Neural cell (in vitro differentiated cells): ENCODE measurements at regions not wholly inside any gene's neighbourhood (a gene's known extent, or its start where the extent isn't known, plus 50 kb on each side); places are given as distances from the start of the nearest gene placed in this dataset.

Experiments used
- CTCF ChIP-seq: fragments of 450-650 bp; IDR thresholded peaks from 2 replicates; pipeline ENCODE4 v1.5.1; 2014; ENCODE audit warnings: antibody characterized with exemption, mild to moderate bottlenecking, moderate library complexity; ENCODE audit not compliant: poor library complexity, severe bottlenecking
- EP300 ChIP-seq: fragments of 450-650 bp; conservative IDR thresholded peaks from 2 replicates; pipeline ENCODE4 v1.6.1; 2014; ENCODE audit warnings: antibody characterized with exemption, mild to moderate bottlenecking, moderate library complexity; ENCODE audit not compliant: poor library complexity, severe bottlenecking
- EZH2 ChIP-seq: fragments of 200-600, 300-800 bp; shearing (Covaris generic), sonication (generic); IDR thresholded peaks from 2 replicates; pipeline ENCODE4 v1.6.1; 2014; ENCODE audit warnings: antibody characterized with exemption, low read length, borderline replicate concordance, mild to moderate bottlenecking; ENCODE audit not compliant: insufficient read depth, poor library complexity, severe bottlenecking
- POLR2AphosphoS5 ChIP-seq: IDR thresholded peaks from 2 replicates; pipeline ENCODE4 v1.6.1; 2012
- REST ChIP-seq: IDR thresholded peaks from 2 replicates; pipeline ENCODE4 v1.6.1; 2012; ENCODE audit warnings: borderline replicate concordance
- SMC3 ChIP-seq: fragments of 450-650 bp; conservative IDR thresholded peaks from 2 replicates; pipeline ENCODE4 v1.6.1; 2014; ENCODE audit warnings: antibody characterized with exemption, mild to moderate bottlenecking, moderate library complexity; ENCODE audit not compliant: poor library complexity
- TAF1 ChIP-seq: IDR thresholded peaks from 2 replicates; pipeline ENCODE4 v1.6.1; 2012; ENCODE audit warnings: low read depth

GRCh38 chr5:135138116-135138850 lies 104.3 kb upstream of the PITX1 start:
- no peak for TF ChIP-seq CTCF
- TF ChIP-seq EP300 = no peak
- no peak for TF ChIP-seq TAF1
- no peak for TF ChIP-seq EZH2
- no peak for TF ChIP-seq POLR2AphosphoS5
- no peak for TF ChIP-seq REST
- TF ChIP-seq SMC3 = no peak
